Endothelial cell (in vitro differentiated cells): ENCODE measurements at regions not wholly inside any gene's neighbourhood (a gene's known extent, or its start where the extent isn't known, plus 50 kb on each side); places are given as distances from the start of the nearest gene placed in this dataset.

ENCODE experiments used
- DNase-seq: peaks from one replicate; pipeline ENCODE4 v3.0.0; 2021; ENCODE audit warnings: low spot score
- H3K27ac Mint-ChIP-seq: one replicate; pipeline ENCODE4 v1.8.0; 2021; ENCODE audit warnings: mixed read lengths, inconsistent platforms; ENCODE audit not compliant: unreplicated experiment
- H3K27me3 Mint-ChIP-seq: one replicate; pipeline ENCODE4 v1.8.0; 2021; ENCODE audit warnings: mild to moderate bottlenecking, moderate library complexity, mixed read lengths, inconsistent platforms; ENCODE audit not compliant: unreplicated experiment
- H3K36me3 Mint-ChIP-seq: one replicate; pipeline ENCODE4 v1.8.0; 2021; ENCODE audit warnings: mild to moderate bottlenecking, low read depth, mixed read lengths, inconsistent platforms; ENCODE audit not compliant: unreplicated experiment
- H3K4me1 Mint-ChIP-seq: one replicate; pipeline ENCODE4 v1.8.0; 2021; ENCODE audit warnings: mild to moderate bottlenecking, mixed read lengths, inconsistent platforms; ENCODE audit not compliant: unreplicated experiment
- H3K4me3 Mint-ChIP-seq: one replicate; pipeline ENCODE4 v1.8.0; 2021; ENCODE audit warnings: mild to moderate bottlenecking, mixed read lengths, inconsistent platforms; ENCODE audit not compliant: unreplicated experiment
- H3K9me3 Mint-ChIP-seq: one replicate; pipeline ENCODE4 v1.8.0; 2021; ENCODE audit warnings: mixed read lengths, inconsistent platforms; ENCODE audit not compliant: unreplicated experiment
- TF ChIP-seq, protein P1 (sequence below): fragments of 200-600 bp; sonication (generic); IDR thresholded peaks from one replicate; pipeline ENCODE4 v1.5.0; 2021; ENCODE audit warnings: antibody characterized with exemption; ENCODE audit not compliant: unreplicated experiment

DNA sequence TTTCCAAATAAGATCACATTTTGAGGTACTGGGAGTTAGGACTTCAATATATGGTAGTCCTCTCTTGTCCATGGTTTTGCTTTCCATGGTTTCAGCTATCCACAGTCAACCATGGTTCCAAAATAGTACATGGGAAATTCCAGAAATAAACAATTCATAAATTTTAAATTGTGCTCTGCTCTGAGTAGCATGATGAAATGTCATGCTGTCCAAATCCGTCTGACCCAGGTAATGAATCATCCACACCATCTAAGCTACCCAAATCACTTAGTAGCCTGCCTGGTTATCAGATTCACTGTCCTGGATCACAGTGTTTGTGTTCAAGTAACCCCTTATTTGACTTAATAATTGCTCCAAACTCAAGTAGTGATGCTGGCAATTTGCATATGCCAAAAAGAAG is 197.9 kb downstream of the TMTC3 start:
- no peaks in the 10 kb centered on the region for H3K9me3 Mint-ChIP-seq

DNA sequence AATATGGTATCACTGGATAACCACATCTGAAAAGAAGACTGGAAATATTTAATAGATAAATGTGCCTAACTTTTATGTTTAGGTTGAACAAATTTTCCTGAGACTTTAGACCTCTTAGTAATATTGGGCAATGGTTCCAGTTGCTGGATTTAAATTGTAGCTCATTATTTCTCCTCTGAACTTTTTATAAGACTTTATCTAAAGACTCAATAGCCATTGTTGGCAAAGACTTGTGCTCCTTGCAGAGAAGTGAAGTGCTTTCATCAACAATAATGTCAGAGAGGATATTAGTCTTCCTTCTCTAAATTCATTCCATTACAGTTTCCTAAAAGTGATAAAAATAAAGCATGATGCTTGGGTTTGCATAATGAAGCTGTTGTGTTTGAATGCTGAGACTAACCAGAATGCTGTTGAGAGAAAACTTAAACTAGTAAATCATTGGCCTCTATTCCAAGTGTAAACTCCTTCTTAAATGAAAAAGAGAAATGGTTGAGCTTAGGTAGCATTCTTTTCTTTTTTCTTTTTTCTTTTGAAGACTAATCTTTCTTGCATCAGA is 200.2 kb downstream of the TMTC3 start:
- Mint-ChIP-seq H3K27ac (no peak overlapping the region), H3K27me3 (no peaks in the 10 kb centered on the region), H3K4me3 (no peak overlapping the region), H3K36me3 (no peaks in the 10 kb centered on the region), H3K4me1 (no peaks in the 10 kb centered on the region), H3K9me3 (no peaks in the 10 kb centered on the region)
- TF ChIP-seq, protein P1, sequence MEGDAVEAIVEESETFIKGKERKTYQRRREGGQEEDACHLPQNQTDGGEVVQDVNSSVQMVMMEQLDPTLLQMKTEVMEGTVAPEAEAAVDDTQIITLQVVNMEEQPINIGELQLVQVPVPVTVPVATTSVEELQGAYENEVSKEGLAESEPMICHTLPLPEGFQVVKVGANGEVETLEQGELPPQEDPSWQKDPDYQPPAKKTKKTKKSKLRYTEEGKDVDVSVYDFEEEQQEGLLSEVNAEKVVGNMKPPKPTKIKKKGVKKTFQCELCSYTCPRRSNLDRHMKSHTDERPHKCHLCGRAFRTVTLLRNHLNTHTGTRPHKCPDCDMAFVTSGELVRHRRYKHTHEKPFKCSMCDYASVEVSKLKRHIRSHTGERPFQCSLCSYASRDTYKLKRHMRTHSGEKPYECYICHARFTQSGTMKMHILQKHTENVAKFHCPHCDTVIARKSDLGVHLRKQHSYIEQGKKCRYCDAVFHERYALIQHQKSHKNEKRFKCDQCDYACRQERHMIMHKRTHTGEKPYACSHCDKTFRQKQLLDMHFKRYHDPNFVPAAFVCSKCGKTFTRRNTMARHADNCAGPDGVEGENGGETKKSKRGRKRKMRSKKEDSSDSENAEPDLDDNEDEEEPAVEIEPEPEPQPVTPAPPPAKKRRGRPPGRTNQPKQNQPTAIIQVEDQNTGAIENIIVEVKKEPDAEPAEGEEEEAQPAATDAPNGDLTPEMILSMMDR: no peak
- DNase-seq: no peak

More for the DNA sequence above, 197.9 kb downstream of the TMTC3 start:
- Mint-ChIP-seq H3K4me1 (no peaks in the 10 kb centered on the region), H3K36me3 (no peaks in the 10 kb centered on the region), H3K27me3 (no peaks in the 10 kb centered on the region), H3K4me3 (no peak overlapping the region), H3K27ac (no peak overlapping the region)
- TF ChIP-seq, protein P1: no peak
- DNase-seq: no peak

- Mint-ChIP-seq H3K36me3 (no peaks in the 10 kb centered on the region), H3K4me1 (no peaks in the 10 kb centered on the region), H3K9me3 (no peaks in the 10 kb centered on the region), H3K27ac (no peak overlapping the region), H3K4me3 (no peak overlapping the region), H3K27me3 (peaks cover 3% of the 10 kb centered on the region)
- TF ChIP-seq, protein P1: no peak
- no peak for DNase-seq
Measured at GRCh38 chr12:88351146-88351545, 209.0 kb downstream of the TMTC3 start.

- no peak overlapping the region for H3K4me3 Mint-ChIP-seq
- TF ChIP-seq, protein P1: no peak
- H3K27ac Mint-ChIP-seq: no peak overlapping the region
- H3K36me3 Mint-ChIP-seq: no peaks in the 10 kb centered on the region
- no peak for DNase-seq
- no peaks in the 10 kb centered on the region for H3K27me3 Mint-ChIP-seq
- H3K4me1 Mint-ChIP-seq: no peaks in the 10 kb centered on the region
- H3K9me3 Mint-ChIP-seq: no peaks in the 10 kb centered on the region
Measured at GRCh38 chr12:88354691-88355090, 212.6 kb downstream of the TMTC3 start.

DNA sequence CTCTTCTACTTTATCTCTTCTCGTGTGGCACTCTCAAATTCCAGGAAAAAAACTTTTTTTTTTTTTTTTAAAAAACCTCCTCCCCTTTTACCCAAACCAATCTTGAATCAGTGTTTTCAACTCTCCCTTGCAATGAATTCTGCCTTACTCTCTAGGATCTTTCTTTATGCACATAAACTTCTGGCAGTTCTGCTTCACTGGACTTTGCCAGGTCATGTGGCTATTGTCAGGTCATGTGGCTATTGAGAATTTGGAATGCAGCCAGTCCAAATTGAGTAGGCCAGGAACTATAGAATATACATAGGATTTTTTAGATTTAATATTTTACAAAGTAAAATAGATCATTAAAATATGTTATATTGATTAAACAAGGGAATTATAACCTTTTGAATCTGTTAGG is 218.2 kb downstream of the TMTC3 start:
- Mint-ChIP-seq H3K4me3 (no peak overlapping the region), H3K9me3 (no peaks in the 10 kb centered on the region), H3K4me1 (no peaks in the 10 kb centered on the region), H3K36me3 (no peaks in the 10 kb centered on the region), H3K27me3 (no peaks in the 10 kb centered on the region), H3K27ac (no peak overlapping the region)
- DNase-seq: no peak
- TF ChIP-seq, protein P1: no peak
